AG04449 (cell line): ENCODE measurements at regions not wholly inside any gene's neighbourhood (a gene's known extent, or its start where the extent isn't known, plus 50 kb on each side); places are given as distances from the start of the nearest gene placed in this dataset.

Source experiments
- CTCF ChIA-PET: fragments of 350-600 bp; formaldehyde crosslinking; extraction: SDS; loops from one replicate; lab custom pipeline; 2021; ENCODE audit warnings: antibody characterized with exemption; lab: Yijun Ruan, JAX
- POLR2A ChIA-PET: fragments of 400-600, 350-600 bp; formaldehyde crosslinking; extraction: SDS; loops from one replicate; lab custom pipeline; 2020; ENCODE audit warnings: antibody characterized with exemption, inconsistent platforms; lab: Yijun Ruan, JAX
- DNase-seq: peaks from one replicate; pipeline ENCODE4 v3.0.0-alpha.2; 2010; ENCODE audit warnings: low read depth, low spot score
- H3K4me3 ChIP-seq: 2 replicates; pipeline ENCODE4 v1.5.1; 2011; ENCODE audit warnings: low read depth, mild to moderate bottlenecking, control low read depth, low read length
- CTCF ChIP-seq: IDR thresholded peaks from one replicate; pipeline ENCODE4 v1.5.1; 2011; ENCODE audit warnings: mild to moderate bottlenecking, moderate library complexity, low read length, control low read depth, inconsistent platforms; ENCODE audit not compliant: insufficient read depth; ENCODE audit errors: missing control alignments

DNA sequence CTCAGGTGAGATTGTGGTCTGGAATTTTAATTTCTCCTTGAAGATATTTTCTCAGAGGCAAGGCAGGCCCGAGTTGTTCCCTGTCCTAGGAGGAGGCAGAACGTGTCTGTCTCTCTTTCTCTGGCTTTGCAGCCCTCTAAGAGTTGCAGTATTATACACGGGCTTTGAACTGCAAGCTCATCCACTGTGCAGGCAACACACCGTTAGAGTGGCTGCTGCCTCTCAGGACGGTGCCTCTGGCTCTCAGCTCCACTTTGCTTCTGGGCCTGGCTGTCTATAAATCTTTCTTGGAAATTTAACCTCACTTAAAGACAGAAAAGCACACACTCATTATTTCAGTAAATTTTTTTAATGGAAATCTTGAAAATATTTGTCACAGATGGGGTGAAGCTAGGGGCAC lies 170.1 kb upstream of the ADCY2 start:
- no peak overlapping the region for H3K4me3 ChIP-seq
- CTCF ChIA-PET = no interaction called here
- no peak for TF ChIP-seq CTCF
- POLR2A ChIA-PET = no interaction called here
- no peak for DNase-seq

GRCh38 chr5:7242118-7242710 lies 153.7 kb upstream of the ADCY2 start:
- H3K4me3 ChIP-seq = no peak overlapping the region
- DNase-seq = no peak
- TF ChIP-seq CTCF = no peak
- ChIA-PET POLR2A (no interaction called here), CTCF (no interaction called here)

DNA sequence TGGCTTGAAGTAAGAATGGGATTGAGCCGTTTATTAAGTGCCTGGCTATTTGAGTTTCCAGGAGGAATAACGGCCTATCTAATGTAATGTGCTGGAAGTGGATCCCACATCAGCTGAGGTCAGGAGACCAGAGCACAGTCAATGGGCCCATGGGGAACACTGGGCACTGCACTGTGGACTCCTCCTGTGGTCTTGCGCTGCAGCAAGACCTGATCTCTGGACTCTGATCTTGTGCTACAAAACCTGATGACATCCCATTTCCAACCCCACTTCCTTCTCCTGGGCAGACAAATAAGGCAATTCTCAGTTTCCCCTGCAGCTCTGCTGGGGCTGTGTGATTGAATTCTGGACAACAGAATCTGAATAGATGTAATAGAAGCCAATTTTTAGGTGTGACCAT lies 151.7 kb upstream of the ADCY2 start:
- ChIA-PET POLR2A (no interaction called here), CTCF (no interaction called here)
- no peak for DNase-seq
- H3K4me3 ChIP-seq = no peak overlapping the region
- no peak for TF ChIP-seq CTCF

GRCh38 chr5:7245121-7245651 lies 150.8 kb upstream of the ADCY2 start:
- H3K4me3 ChIP-seq = no peak overlapping the region
- CTCF ChIA-PET = interaction anchor here (0.8 kb wide), 1 partner anchor 15 kb away, joined by 3 read pairs; no protein-coding TSS in a partner anchor
- POLR2A ChIA-PET = no interaction called here
- TF ChIP-seq CTCF = no peak
- DNase-seq = no peak

GRCh38 chr5:7246287-7246686 lies 149.7 kb upstream of the ADCY2 start:
- H3K4me3 ChIP-seq = no peak overlapping the region
- no peak for TF ChIP-seq CTCF
- POLR2A ChIA-PET = no interaction called here
- DNase-seq = no peak
- CTCF ChIA-PET = no interaction called here

DNA sequence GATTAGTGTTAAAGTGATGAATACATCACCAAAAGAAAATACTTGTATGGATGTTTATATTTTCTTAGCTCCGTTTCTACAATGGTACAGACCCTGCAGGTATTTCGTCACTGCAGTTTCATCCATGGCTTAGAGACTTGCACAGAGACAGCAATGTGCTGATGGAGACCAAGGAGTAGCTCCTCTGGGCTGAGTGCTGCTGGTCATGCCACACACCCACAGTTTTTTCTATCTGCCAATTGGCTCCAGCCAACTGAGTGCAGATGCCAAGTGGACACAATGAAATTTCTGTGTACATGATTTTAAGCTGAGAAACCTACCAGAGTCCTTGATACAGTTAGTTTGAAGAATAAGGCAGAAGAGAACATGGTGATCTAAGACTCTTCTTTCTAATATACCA lies 145.9 kb upstream of the ADCY2 start:
- TF ChIP-seq CTCF = no peak
- no peak overlapping the region for H3K4me3 ChIP-seq
- no peak for DNase-seq
- CTCF ChIA-PET = interaction anchor here (1.2 to 1.8 kb wide), 2 partner anchors 10 kb away, joined by 3 to 7 read pairs; no protein-coding TSS in a partner anchor
- POLR2A ChIA-PET = no interaction called here
